Gastroesophageal sphincter (tissue), 4 donors: ENCODE measurements at regions not wholly inside any gene's neighbourhood (a gene's known extent, or its start where the extent isn't known, plus 50 kb on each side); places are given as distances from the start of the nearest gene placed in this dataset.

Source experiments
- ATAC-seq: fragments of 150-250 bp; one replicate; pipeline ENCODE4 v1.9.1; 2016; ENCODE audit warnings: mild to moderate bottlenecking, moderate library complexity
- H3K27ac ChIP-seq, 4 donors: fragments of 200-600 bp; sonication (generic) in 3 of 4; 1 replicate in 3 of 4; 2 replicates in 1 of 4; pipeline ENCODE4 v1.5.1; 2016 to 2019
- H3K27me3 ChIP-seq: fragments of 200-600 bp; sonication (generic); one replicate; pipeline ENCODE4 v1.5.1; 2019
- H3K36me3 ChIP-seq, 2 donors: fragments of 200-600 bp; sonication (generic); one replicate each; pipeline ENCODE4 v1.5.1; 2019; ENCODE audit warnings: control low read depth in 1 of 2
- H3K4me1 ChIP-seq, 3 donors: fragments of 200-600 bp; sonication (generic); 1 replicate in 2 of 3; 2 replicates in 1 of 3; pipeline ENCODE4 v1.5.1; 2016 to 2019; ENCODE audit warnings: control low read depth in 2 of 3
- H3K4me3 ChIP-seq, 2 donors: fragments of 200-600 bp; sonication (generic); one replicate each; pipeline ENCODE4 v1.5.1; 2019; ENCODE audit warnings: mild to moderate bottlenecking in 1 of 2, moderate library complexity in 1 of 2
- H3K9me3 ChIP-seq, 3 donors: fragments of 200-600 bp; sonication (generic); one replicate each; pipeline ENCODE4 v1.5.1; 2017 to 2019; ENCODE audit warnings: control low read depth in 2 of 3
- CTCF ChIP-seq, 4 experiments: fragments of 200-600 bp in 2 of 4; fragments of 450-650 bp in 2 of 4; sonication (generic) in 1 of 4; IDR thresholded peaks; one replicate each; pipeline ENCODE4 v1.5.1; 2017 to 2019; ENCODE audit warnings: antibody characterized with exemption in 4 of 4, mild to moderate bottlenecking in 2 of 4, moderate library complexity in 2 of 4
- EP300 ChIP-seq: sonication (generic); formaldehyde crosslinking; IDR thresholded peaks from one replicate; pipeline ENCODE4 v1.6.1; 2017; ENCODE audit warnings: antibody characterized with exemption, mild to moderate bottlenecking
- POLR2A ChIP-seq, 2 donors: fragments of 450-650 bp; IDR thresholded peaks; one replicate each; pipeline ENCODE4 v1.6.1; 2017; ENCODE audit warnings: antibody characterized with exemption in 2 of 2, mild to moderate bottlenecking in 2 of 2, moderate library complexity in 1 of 2
- POLR2AphosphoS5 ChIP-seq: sonication (generic); formaldehyde crosslinking; IDR thresholded peaks from one replicate; pipeline ENCODE4 v1.6.1; 2017; ENCODE audit warnings: antibody characterized with exemption
- WGBS, 2 donors: methylation state at CpG; one replicate each; pipeline ENCODE4 v1.1.5; 2018; ENCODE audit warnings: low coverage in 1 of 2; 5-methylcytosine and 5-hydroxymethylcytosine counted together

- no peak for ATAC-seq
These were observed 57.5 kb upstream of the IFFO2 start for GRCh38 chr1:19013826-19014548.

GRCh38 chr1:19011845-19012231 lies 55.4 kb upstream of the IFFO2 start:
- no peaks in the 10 kb centered on the region for H3K36me3 ChIP-seq
- H3K4me3 ChIP-seq = no peak overlapping the region
- ATAC-seq = no peak
- H3K27me3 ChIP-seq = no peaks in the 10 kb centered on the region
- H3K4me1 ChIP-seq = peaks cover 0 to 29% (median 15%) of the 10 kb centered on the region in 3 donors
- no peak for TF ChIP-seq POLR2A (IDR thresholded peaks at IDR 0.05)
- no peak for TF ChIP-seq POLR2AphosphoS5
- no peak for TF ChIP-seq EP300
- no peak for TF ChIP-seq CTCF (IDR thresholded peaks at IDR 0.05)
- H3K27ac ChIP-seq = peak overlapping the region; percentile 10 to 91 (median 82)
- WGBS, 2 donors = 61 to 78% methylated on average over 5 of the region's 6 CpGs
- H3K9me3 ChIP-seq = no peaks in the 10 kb centered on the region

More at GRCh38 chr1:19013826-19014548, 57.5 kb upstream of the IFFO2 start:
- WGBS, 2 donors = 80 to 90% methylated on average over 1 to 11 of the region's 16 CpGs
- H3K27ac ChIP-seq = no peak overlapping the region
- H3K9me3 ChIP-seq = no peaks in the 10 kb centered on the region
- H3K4me1 ChIP-seq = peaks cover 0 to 29% (median 15%) of the 10 kb centered on the region in 3 donors
- TF ChIP-seq POLR2AphosphoS5 (no peak), POLR2A (IDR thresholded peaks at IDR 0.05) (no peak), CTCF (IDR thresholded peaks at IDR 0.05) (no peak), EP300 (no peak)
- no peak overlapping the region for H3K4me3 ChIP-seq
- H3K27me3 ChIP-seq = no peaks in the 10 kb centered on the region
- no peaks in the 10 kb centered on the region for H3K36me3 ChIP-seq

GRCh38 chr1:19010995-19011844 lies 54.7 kb upstream of the IFFO2 start:
- ATAC-seq = peak; percentile 95
- TF ChIP-seq POLR2AphosphoS5 (peak; percentile 89), EP300 (no peak)
- Histone ChIP-seq H3K4me1 (peaks cover 0 to 29% (median 15%) of the 10 kb centered on the region in 3 donors), H3K27me3 (no peaks in the 10 kb centered on the region), H3K4me3 (no peak overlapping the region), H3K9me3 (no peaks in the 10 kb centered on the region), H3K27ac (peak overlapping the region; percentile 10 to 91 (median 82)), H3K36me3 (no peaks in the 10 kb centered on the region)
- WGBS, 2 donors = 21 to 30% methylated on average over 14 to 17 of the region's 22 CpGs

- TF ChIP-seq POLR2AphosphoS5 = no peak
- no peak for TF ChIP-seq POLR2A (IDR thresholded peaks at IDR 0.05)
- no peak for TF ChIP-seq EP300
- H3K27me3 ChIP-seq = no peaks in the 10 kb centered on the region
- peaks cover 0 to 29% (median 15%) of the 10 kb centered on the region in 3 donors for H3K4me1 ChIP-seq
- H3K9me3 ChIP-seq = no peaks in the 10 kb centered on the region
- no peaks in the 10 kb centered on the region for H3K36me3 ChIP-seq
- no peak overlapping the region for H3K4me3 ChIP-seq
- no peak for ATAC-seq
- H3K27ac ChIP-seq = peak overlapping the region; percentile 7 to 91 (median 82)
- 69% methylated on average over 3 of the region's 4 CpGs; no CpG with 5 or more reads in 1 of the 2 donors for WGBS, 2 donors
These were observed 54.0 kb upstream of the IFFO2 start for GRCh38 chr1:19010503-19010902.

- Histone ChIP-seq H3K27ac (peak overlapping the region in 3 of 4 donors; percentile 82 to 91 (median 82)), H3K4me3 (no peak overlapping the region), H3K4me1 (peaks cover 0 to 29% (median 15%) of the 10 kb centered on the region in 3 donors), H3K9me3 (no peaks in the 10 kb centered on the region), H3K27me3 (no peaks in the 10 kb centered on the region), H3K36me3 (no peaks in the 10 kb centered on the region)
- ATAC-seq = no peak
- TF ChIP-seq POLR2AphosphoS5 (peak; percentile 53), EP300 (no peak)
- WGBS, 2 donors = 80 to 100% methylated on average over 1 to 2 of the region's 8 CpGs
These were observed 53.4 kb upstream of the IFFO2 start for GRCh38 chr1:19009882-19010321.

GRCh38 chr1:19009126-19009881 lies 52.8 kb upstream of the IFFO2 start:
- 72 to 74% methylated on average over 6 to 14 of the region's 17 CpGs for WGBS, 2 donors

More at GRCh38 chr1:19009126-19009881, 52.8 kb upstream of the IFFO2 start:
- TF ChIP-seq EP300 = no peak
- TF ChIP-seq POLR2AphosphoS5 = no peak
- no peak for TF ChIP-seq CTCF (IDR thresholded peaks at IDR 0.05)
- no peak for TF ChIP-seq POLR2A (IDR thresholded peaks at IDR 0.05)
- H3K9me3 ChIP-seq = no peaks in the 10 kb centered on the region
- no peaks in the 10 kb centered on the region for H3K27me3 ChIP-seq
- H3K4me1 ChIP-seq = peaks cover 0 to 29% (median 15%) of the 10 kb centered on the region in 3 donors
- H3K36me3 ChIP-seq = no peaks in the 10 kb centered on the region
- H3K4me3 ChIP-seq = no peak overlapping the region
- peak overlapping the region in 1 of 4 donors; percentile 82 for H3K27ac ChIP-seq
- ATAC-seq = no peak
